HepG2 (cell line): ENCODE measurements at regions not wholly inside any gene's neighbourhood (a gene's known extent, or its start where the extent isn't known, plus 50 kb on each side); places are given as distances from the start of the nearest gene placed in this dataset.

Experiments used
- E2F5 ChIP-seq: sonication (generic); formaldehyde crosslinking; conservative IDR thresholded peaks from 2 replicates; pipeline ENCODE4 v1.4.0; 2020; ENCODE audit warnings: missing genetic modification reagents
- NCOA5 ChIP-seq: sonication (generic); formaldehyde crosslinking; IDR thresholded peaks from 2 replicates; pipeline ENCODE4 v1.4.0; 2020; ENCODE audit warnings: missing genetic modification reagents
- PRDM10 ChIP-seq: sonication (generic); formaldehyde crosslinking; IDR thresholded peaks from 2 replicates; pipeline ENCODE4 v1.4.0; 2020; ENCODE audit warnings: low read depth, missing genetic modification reagents

GRCh38 chr3:187889601-187890404 is 144.5 kb upstream of the BCL6 start:
- TF ChIP-seq NCOA5: no peak
- TF ChIP-seq E2F5: no peak
- peak; percentile 30; the same call in 1 of the 2 replicates for TF ChIP-seq PRDM10 (CRISPR knock-in tag)
